ENCODE measurements at regions not wholly inside any gene's neighbourhood (a gene's known extent, or its start where the extent isn't known, plus 50 kb on each side); places are given as distances from the start of the nearest gene placed in this dataset.

DNA sequence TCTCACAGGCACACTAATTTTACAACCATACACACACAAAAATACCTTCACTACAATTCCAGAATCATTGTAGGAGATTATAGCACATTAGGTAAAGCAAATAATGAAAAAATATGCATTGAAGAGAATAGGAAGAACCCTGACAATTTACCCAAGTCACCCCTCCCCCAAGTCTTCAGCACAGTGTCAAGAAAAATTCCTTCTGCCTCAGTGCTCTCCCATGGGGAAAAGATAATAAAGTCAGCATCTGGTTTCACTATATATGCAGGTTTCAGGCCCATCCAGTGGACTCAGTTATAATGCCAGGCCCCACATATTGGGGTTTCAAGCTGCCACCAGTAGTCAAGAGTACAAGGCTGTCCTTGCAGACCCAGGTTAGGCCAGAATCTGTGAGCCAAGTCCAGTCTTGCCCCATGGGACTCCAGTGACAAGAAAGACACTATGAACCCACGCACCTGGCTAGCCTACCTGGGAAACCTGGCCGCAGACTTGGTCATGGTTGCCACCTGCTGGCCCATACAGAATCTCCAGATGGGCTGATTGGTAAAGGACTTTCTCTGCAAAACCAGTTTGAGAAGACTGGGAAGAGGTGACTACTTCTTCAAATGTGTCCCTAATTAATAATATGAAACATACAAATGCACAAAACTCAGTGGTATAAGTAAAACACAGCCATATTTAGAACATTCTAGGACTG, 398.6 kb upstream of the FLRT2 start:
- H2BK5ac ChIP-seq (ENCODE audit: low read depth, low read length, poor library complexity, severe bottlenecking) = no peak overlapping the region
- H3K4me1 ChIP-seq (ENCODE audit: control insufficient read depth, insufficient read depth, low read depth, low read length) = no peaks in the 10 kb centered on the region
- no peak overlapping the region for H2AK5ac ChIP-seq (ENCODE audit: low read length, severe bottlenecking)
- no peak overlapping the region for H3K18ac ChIP-seq (ENCODE audit: low read depth in 1 of 2, low read length in 2 of 2)
- H3K4me3 ChIP-seq (ENCODE audit: insufficient read depth in 1 of 2, low read depth in 1 of 2, low read length in 2 of 2) = no peak overlapping the region
- no peaks in the 10 kb centered on the region for H3K79me1 ChIP-seq (replicated peaks; ENCODE audit: low read length, poor library complexity, severe bottlenecking)
- H3K27ac ChIP-seq (ENCODE audit: low read length, poor library complexity, severe bottlenecking) = no peak overlapping the region
- no peak overlapping the region for H2BK12ac ChIP-seq (ENCODE audit: low read length in 2 of 2)
- H2BK120ac ChIP-seq (ENCODE audit: low read depth, low read length) = no peak overlapping the region
- no peak overlapping the region for H2BK15ac ChIP-seq (ENCODE audit: low read depth, poor library complexity, severe bottlenecking)
- no peaks in the 10 kb centered on the region for H3K27me3 ChIP-seq (ENCODE audit: control insufficient read depth in 1 of 2, insufficient read depth in 1 of 2, low read length in 2 of 2)
- H3K36me3 ChIP-seq (ENCODE audit: control insufficient read depth in 1 of 2, insufficient read depth in 2 of 2, low read depth in 1 of 2, low read length in 2 of 2) = no peaks in the 10 kb centered on the region
- H3K9ac ChIP-seq (ENCODE audit: low read length) = no peak overlapping the region
- no peak overlapping the region for H3K4ac ChIP-seq (ENCODE audit: low read depth in 1 of 2, low read length in 2 of 2)
- no peak overlapping the region for H3K4me2 ChIP-seq (ENCODE audit: low read length, poor library complexity, severe bottlenecking)
- peaks cover 18% of the 10 kb centered on the region for H3K9me3 ChIP-seq (ENCODE audit: control insufficient read depth, low read length)
- H4K8ac ChIP-seq (ENCODE audit: low read length) = no peak overlapping the region
- H2AFZ ChIP-seq (ENCODE audit: low read depth, low read length) = no peak overlapping the region
- no peak for DNase-seq
- H3K23ac ChIP-seq (ENCODE audit: low read length in 2 of 2) = no peak overlapping the region
- H4K91ac ChIP-seq (ENCODE audit: low read length) = no peak overlapping the region
- 71% methylated on average over 2 of the region's 2 CpGs for WGBS
- H3K14ac ChIP-seq (ENCODE audit: low read length in 2 of 2) = no peak overlapping the region

DNA sequence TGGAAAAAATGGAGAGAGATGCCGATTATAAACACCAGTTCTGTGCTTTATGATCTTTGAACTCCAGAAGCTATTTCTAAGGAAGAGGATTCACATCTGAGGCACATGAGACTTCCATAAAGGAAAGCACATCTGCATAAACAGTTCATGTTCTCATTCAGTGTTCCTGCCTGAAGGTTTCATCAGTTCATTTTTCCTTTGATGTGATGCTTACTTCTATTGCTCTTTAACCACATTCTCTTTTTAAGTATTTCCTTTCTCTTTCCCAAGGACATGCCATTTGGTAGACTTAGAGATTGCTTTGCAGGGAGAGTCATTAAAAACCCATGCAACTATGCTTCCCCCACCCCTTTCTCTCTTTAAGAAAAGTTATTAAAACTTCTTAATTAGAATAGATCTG, 387.0 kb upstream of the FLRT2 start:
- Histone ChIP-seq H3K9me3 (ENCODE audit: control insufficient read depth, low read length) (no peaks in the 10 kb centered on the region), H3K14ac (ENCODE audit: low read length in 2 of 2) (no peak overlapping the region), H3K27me3 (ENCODE audit: control insufficient read depth in 1 of 2, insufficient read depth in 1 of 2, low read length in 2 of 2) (no peaks in the 10 kb centered on the region), H2BK12ac (ENCODE audit: low read length in 2 of 2) (no peak overlapping the region), H3K18ac (ENCODE audit: low read depth in 1 of 2, low read length in 2 of 2) (no peak overlapping the region), H3K4me2 (ENCODE audit: low read length, poor library complexity, severe bottlenecking) (no peak overlapping the region), H2AFZ (ENCODE audit: low read depth, low read length) (no peak overlapping the region), H2AK5ac (ENCODE audit: low read length, severe bottlenecking) (no peak overlapping the region), H2BK5ac (ENCODE audit: low read depth, low read length, poor library complexity, severe bottlenecking) (no peak overlapping the region), H3K9ac (ENCODE audit: low read length) (no peak overlapping the region), H3K23ac (ENCODE audit: low read length in 2 of 2) (no peak overlapping the region), H3K4ac (ENCODE audit: low read depth in 1 of 2, low read length in 2 of 2) (no peak overlapping the region), H3K36me3 (ENCODE audit: control insufficient read depth in 1 of 2, insufficient read depth in 2 of 2, low read depth in 1 of 2, low read length in 2 of 2) (no peaks in the 10 kb centered on the region), H4K91ac (ENCODE audit: low read length) (no peak overlapping the region), H2BK15ac (ENCODE audit: low read depth, poor library complexity, severe bottlenecking) (no peak overlapping the region), H3K4me1 (ENCODE audit: control insufficient read depth, insufficient read depth, low read depth, low read length) (no peaks in the 10 kb centered on the region), H3K27ac (ENCODE audit: low read length, poor library complexity, severe bottlenecking) (no peak overlapping the region), H3K4me3 (ENCODE audit: insufficient read depth in 1 of 2, low read depth in 1 of 2, low read length in 2 of 2) (no peak overlapping the region), H4K8ac (ENCODE audit: low read length) (no peak overlapping the region), H2BK120ac (ENCODE audit: low read depth, low read length) (no peak overlapping the region), H3K79me1 (replicated peaks; ENCODE audit: low read length, poor library complexity, severe bottlenecking) (no peaks in the 10 kb centered on the region)
- DNase-seq = peak; percentile 37
- WGBS = no CpG with 5 or more reads among the region's 1 CpG

DNA sequence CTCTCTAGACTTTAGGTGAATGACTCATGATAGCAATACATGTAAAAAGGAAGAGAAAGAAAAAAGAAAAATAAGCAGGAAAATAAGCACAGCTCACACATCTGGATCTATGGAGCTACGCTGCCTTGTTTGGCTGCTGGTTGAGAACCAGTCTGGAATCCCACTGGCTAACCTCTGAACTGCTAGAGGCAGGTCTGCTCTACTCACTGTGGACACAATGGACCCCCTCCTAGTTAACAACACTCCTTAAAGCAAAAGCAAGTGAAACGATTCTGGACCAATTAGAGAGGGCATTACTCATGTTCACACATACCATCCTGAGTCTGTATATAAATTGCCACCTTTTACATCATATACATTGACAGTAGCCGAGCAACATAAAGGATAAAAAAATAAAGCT, 383.2 kb upstream of the FLRT2 start:
- Histone ChIP-seq H3K18ac (ENCODE audit: low read depth in 1 of 2, low read length in 2 of 2) (peak overlapping the region in 1 of 2 experiments; percentile 71), H2AFZ (ENCODE audit: low read depth, low read length) (no peak overlapping the region), H3K27me3 (ENCODE audit: control insufficient read depth in 1 of 2, insufficient read depth in 1 of 2, low read length in 2 of 2) (no peaks in the 10 kb centered on the region), H3K79me1 (replicated peaks; ENCODE audit: low read length, poor library complexity, severe bottlenecking) (no peaks in the 10 kb centered on the region), H3K4me1 (ENCODE audit: control insufficient read depth, insufficient read depth, low read depth, low read length) (no peaks in the 10 kb centered on the region), H2BK12ac (ENCODE audit: low read length in 2 of 2) (no peak overlapping the region), H4K8ac (ENCODE audit: low read length) (no peak overlapping the region), H3K9me3 (ENCODE audit: control insufficient read depth, low read length) (no peaks in the 10 kb centered on the region), H3K36me3 (ENCODE audit: control insufficient read depth in 1 of 2, insufficient read depth in 2 of 2, low read depth in 1 of 2, low read length in 2 of 2) (no peaks in the 10 kb centered on the region), H2BK5ac (ENCODE audit: low read depth, low read length, poor library complexity, severe bottlenecking) (no peak overlapping the region), H2BK120ac (ENCODE audit: low read depth, low read length) (no peak overlapping the region), H3K4ac (ENCODE audit: low read depth in 1 of 2, low read length in 2 of 2) (no peak overlapping the region), H2BK15ac (ENCODE audit: low read depth, poor library complexity, severe bottlenecking) (no peak overlapping the region), H3K14ac (ENCODE audit: low read length in 2 of 2) (no peak overlapping the region), H3K9ac (ENCODE audit: low read length) (no peak overlapping the region), H3K4me2 (ENCODE audit: low read length, poor library complexity, severe bottlenecking) (no peak overlapping the region), H4K91ac (ENCODE audit: low read length) (no peak overlapping the region), H3K4me3 (ENCODE audit: insufficient read depth in 1 of 2, low read depth in 1 of 2, low read length in 2 of 2) (no peak overlapping the region), H3K27ac (ENCODE audit: low read length, poor library complexity, severe bottlenecking) (no peak overlapping the region), H3K23ac (ENCODE audit: low read length in 2 of 2) (no peak overlapping the region), H2AK5ac (ENCODE audit: low read length, severe bottlenecking) (no peak overlapping the region)
- WGBS = 92% methylated on average over 3 of the region's 3 CpGs
- DNase-seq = no peak

GRCh38 chr14:85150166-85150565, 379.8 kb upstream of the FLRT2 start:
- Histone ChIP-seq H3K18ac (ENCODE audit: low read depth in 1 of 2, low read length in 2 of 2) (no peak overlapping the region), H3K4me3 (ENCODE audit: insufficient read depth in 1 of 2, low read depth in 1 of 2, low read length in 2 of 2) (no peak overlapping the region), H4K91ac (ENCODE audit: low read length) (no peak overlapping the region), H3K4me1 (ENCODE audit: control insufficient read depth, insufficient read depth, low read depth, low read length) (no peaks in the 10 kb centered on the region), H2AK5ac (ENCODE audit: low read length, severe bottlenecking) (no peak overlapping the region), H2BK5ac (ENCODE audit: low read depth, low read length, poor library complexity, severe bottlenecking) (no peak overlapping the region), H3K4ac (ENCODE audit: low read depth in 1 of 2, low read length in 2 of 2) (no peak overlapping the region), H3K36me3 (ENCODE audit: control insufficient read depth in 1 of 2, insufficient read depth in 2 of 2, low read depth in 1 of 2, low read length in 2 of 2) (no peaks in the 10 kb centered on the region), H3K79me1 (replicated peaks; ENCODE audit: low read length, poor library complexity, severe bottlenecking) (no peaks in the 10 kb centered on the region), H3K27ac (ENCODE audit: low read length, poor library complexity, severe bottlenecking) (no peak overlapping the region), H2AFZ (ENCODE audit: low read depth, low read length) (no peak overlapping the region), H2BK12ac (ENCODE audit: low read length in 2 of 2) (no peak overlapping the region), H3K4me2 (ENCODE audit: low read length, poor library complexity, severe bottlenecking) (no peak overlapping the region), H2BK120ac (ENCODE audit: low read depth, low read length) (no peak overlapping the region), H4K8ac (ENCODE audit: low read length) (no peak overlapping the region), H3K27me3 (ENCODE audit: control insufficient read depth in 1 of 2, insufficient read depth in 1 of 2, low read length in 2 of 2) (no peaks in the 10 kb centered on the region), H2BK15ac (ENCODE audit: low read depth, poor library complexity, severe bottlenecking) (no peak overlapping the region), H3K9me3 (ENCODE audit: control insufficient read depth, low read length) (no peaks in the 10 kb centered on the region), H3K9ac (ENCODE audit: low read length) (no peak overlapping the region), H3K23ac (ENCODE audit: low read length in 2 of 2) (no peak overlapping the region), H3K14ac (ENCODE audit: low read length in 2 of 2) (no peak overlapping the region)
- WGBS = 59% methylated on average over 3 of the region's 4 CpGs
- DNase-seq = no peak
